Neuronal stem cell (in vitro differentiated cells): ENCODE measurements at regions not wholly inside any gene's neighbourhood (a gene's known extent, or its start where the extent isn't known, plus 50 kb on each side); places are given as distances from the start of the nearest gene placed in this dataset.

Experiments
- DNase-seq: peaks from one replicate; pipeline ENCODE4 v3.0.0-alpha.2; 2013; ENCODE audit warnings: low spot score
- H2AFZ ChIP-seq: one replicate; pipeline ENCODE4 v1.6.1; 2013; ENCODE audit warnings: mild to moderate bottlenecking, low read length, inconsistent platforms
- H2AK5ac ChIP-seq: 2 replicates; pipeline ENCODE4 v1.6.1; 2013; ENCODE audit warnings: low read depth, mild to moderate bottlenecking, inconsistent platforms, low read length, moderate library complexity, mixed read lengths
- H2BK120ac ChIP-seq: 2 replicates; pipeline ENCODE4 v1.6.1; 2013; ENCODE audit warnings: low read depth, mild to moderate bottlenecking, inconsistent platforms, low read length, moderate library complexity, mixed read lengths
- H2BK12ac ChIP-seq: one replicate; pipeline ENCODE4 v1.6.1; 2013; ENCODE audit warnings: low read length, inconsistent platforms
- H2BK15ac ChIP-seq: 2 replicates; pipeline ENCODE4 v1.6.1; 2013; ENCODE audit warnings: mild to moderate bottlenecking, low read length, inconsistent platforms, mixed read lengths
- H2BK5ac ChIP-seq: one replicate; pipeline ENCODE4 v1.6.1; 2013; ENCODE audit warnings: inconsistent platforms, mild to moderate bottlenecking, low read length, moderate library complexity
- H3K14ac ChIP-seq: one replicate; pipeline ENCODE4 v1.6.1; 2013; ENCODE audit warnings: low read length, inconsistent platforms
- H3K18ac ChIP-seq: 2 replicates; pipeline ENCODE4 v1.6.1; 2013; ENCODE audit warnings: low read length, inconsistent platforms
- H3K23ac ChIP-seq: 2 replicates; pipeline ENCODE4 v1.6.1; 2013; ENCODE audit warnings: low read depth, mild to moderate bottlenecking, mixed read lengths, low read length, inconsistent platforms; ENCODE audit not compliant: poor library complexity
- H3K27ac ChIP-seq: replicated peaks from 3 replicates; pipeline ENCODE4 v1.5.1; 2013; ENCODE audit warnings: low read length, inconsistent platforms
- H3K27me3 ChIP-seq, 3 experiments: 2 replicates each; pipeline ENCODE4 v1.6.1; 2013; ENCODE audit warnings: low read length in 3 of 3, mild to moderate bottlenecking in 2 of 3, inconsistent platforms in 1 of 3, low read depth in 1 of 3, mixed read lengths in 1 of 3, moderate library complexity in 1 of 3; ENCODE audit not compliant: control insufficient read depth in 3 of 3, insufficient read depth in 3 of 3
- H3K36me3 ChIP-seq, 2 donors: replicated peaks in 1 of 2; 2 replicates each; pipeline ENCODE4 v1.6.1; 2013; ENCODE audit warnings: low read length in 2 of 2; ENCODE audit not compliant: control insufficient read depth in 2 of 2, insufficient read depth in 2 of 2
- H3K4ac ChIP-seq: 2 replicates; pipeline ENCODE4 v1.6.1; 2013; ENCODE audit warnings: inconsistent platforms, mild to moderate bottlenecking, low read length, moderate library complexity
- H3K4me1 ChIP-seq, 2 donors: 1 replicate in 1 of 2; 2 replicates in 1 of 2; pipeline ENCODE4 v1.6.1; 2013; ENCODE audit warnings: low read length in 2 of 2, low read depth in 1 of 2; ENCODE audit not compliant: control insufficient read depth in 2 of 2, insufficient read depth in 1 of 2
- H3K4me2 ChIP-seq: one replicate; pipeline ENCODE4 v1.6.1; 2013; ENCODE audit warnings: mild to moderate bottlenecking, low read length, inconsistent platforms; ENCODE audit not compliant: insufficient read depth, poor library complexity, severe bottlenecking
- H3K4me3 ChIP-seq, 2 donors: 2 replicates each; pipeline ENCODE4 v1.5.1; 2013; ENCODE audit warnings: low read length in 2 of 2, mild to moderate bottlenecking in 2 of 2, inconsistent platforms in 1 of 2, moderate library complexity in 1 of 2
- H3K79me1 ChIP-seq: one replicate; pipeline ENCODE4 v1.6.1; 2013; ENCODE audit warnings: low read depth, mild to moderate bottlenecking, inconsistent platforms, low read length, moderate library complexity
- H3K9ac ChIP-seq: one replicate; pipeline ENCODE4 v1.6.1; 2013; ENCODE audit warnings: mild to moderate bottlenecking, low read depth, low read length, inconsistent platforms; ENCODE audit not compliant: poor library complexity
- H3K9me3 ChIP-seq, 2 donors: replicated peaks in 1 of 2; 2 replicates each; pipeline versions ENCODE3 to v1.6.1; 2013; ENCODE audit warnings: low read length in 2 of 2, mild to moderate bottlenecking in 2 of 2, inconsistent platforms in 1 of 2, low read depth in 1 of 2, mixed read lengths in 1 of 2, moderate library complexity in 1 of 2; ENCODE audit not compliant: control insufficient read depth in 2 of 2, insufficient read depth in 1 of 2
- H4K8ac ChIP-seq: one replicate; pipeline ENCODE4 v1.6.1; 2013; ENCODE audit warnings: low read depth, mild to moderate bottlenecking, inconsistent platforms, low read length, moderate library complexity
- H4K91ac ChIP-seq: one replicate; pipeline ENCODE4 v1.6.1; 2013; ENCODE audit warnings: low read length, low read depth, mild to moderate bottlenecking, inconsistent platforms; ENCODE audit not compliant: poor library complexity
- WGBS, 2 donors: extraction: QIAGEN DNeasy Blood & Tissue Kit; methylation state at CpG; one replicate each; pipeline ENCODE4 v1.1.7; 2013; ENCODE audit warnings: missing lambda C conversion rate in 2 of 2, mixed read lengths in 1 of 2; ENCODE audit not compliant: insufficient read length in 2 of 2, insufficient replicate concordance in 1 of 2; ENCODE audit errors: extremely low coverage in 2 of 2; 5-methylcytosine and 5-hydroxymethylcytosine counted together

DNA sequence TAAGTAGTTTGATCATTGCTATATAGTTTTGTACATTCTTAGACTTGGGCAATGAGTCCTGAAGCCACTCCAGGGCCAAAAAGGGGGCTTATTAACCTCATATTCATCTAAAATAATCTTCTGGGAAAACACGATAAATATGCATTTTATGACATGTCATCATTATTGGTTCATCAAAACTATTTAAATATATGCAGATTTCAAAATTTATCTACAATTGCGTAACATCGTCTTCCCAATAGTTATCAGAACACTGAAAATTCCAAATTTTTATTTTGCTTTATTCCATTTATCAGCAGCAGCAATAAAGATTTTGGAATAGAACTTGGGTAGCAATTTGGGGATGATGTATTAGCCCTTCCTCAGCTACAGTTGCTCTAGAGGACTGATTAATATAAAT is 550.0 kb downstream of the IQCM start:
- H3K9ac ChIP-seq: no peak overlapping the region
- H3K14ac ChIP-seq: no peak overlapping the region
- no peak overlapping the region for H2BK15ac ChIP-seq
- H2BK120ac ChIP-seq: no peak overlapping the region
- H4K8ac ChIP-seq: no peak overlapping the region
- no peaks in the 10 kb centered on the region for H3K9me3 ChIP-seq
- H3K27me3 ChIP-seq: no peaks in the 10 kb centered on the region
- no peak overlapping the region for H2AK5ac ChIP-seq
- H3K4me1 ChIP-seq: no peaks in the 10 kb centered on the region
- no peak overlapping the region for H3K23ac ChIP-seq
- DNase-seq: no peak
- H3K4ac ChIP-seq: no peak overlapping the region
- no peaks in the 10 kb centered on the region for H3K36me3 ChIP-seq
- no peak overlapping the region for H2BK12ac ChIP-seq
- no peaks in the 10 kb centered on the region for H3K79me1 ChIP-seq
- no peak overlapping the region for H2BK5ac ChIP-seq
- H3K27ac ChIP-seq: no peak overlapping the region
- no peak overlapping the region for H3K4me2 ChIP-seq
- H4K91ac ChIP-seq: no peak overlapping the region
- WGBS, 2 donors: no CpG with 5 or more reads among the region's 3 CpGs
- H3K4me3 ChIP-seq: no peak overlapping the region
- H2AFZ ChIP-seq: no peak overlapping the region
- H3K18ac ChIP-seq: no peak overlapping the region

DNA sequence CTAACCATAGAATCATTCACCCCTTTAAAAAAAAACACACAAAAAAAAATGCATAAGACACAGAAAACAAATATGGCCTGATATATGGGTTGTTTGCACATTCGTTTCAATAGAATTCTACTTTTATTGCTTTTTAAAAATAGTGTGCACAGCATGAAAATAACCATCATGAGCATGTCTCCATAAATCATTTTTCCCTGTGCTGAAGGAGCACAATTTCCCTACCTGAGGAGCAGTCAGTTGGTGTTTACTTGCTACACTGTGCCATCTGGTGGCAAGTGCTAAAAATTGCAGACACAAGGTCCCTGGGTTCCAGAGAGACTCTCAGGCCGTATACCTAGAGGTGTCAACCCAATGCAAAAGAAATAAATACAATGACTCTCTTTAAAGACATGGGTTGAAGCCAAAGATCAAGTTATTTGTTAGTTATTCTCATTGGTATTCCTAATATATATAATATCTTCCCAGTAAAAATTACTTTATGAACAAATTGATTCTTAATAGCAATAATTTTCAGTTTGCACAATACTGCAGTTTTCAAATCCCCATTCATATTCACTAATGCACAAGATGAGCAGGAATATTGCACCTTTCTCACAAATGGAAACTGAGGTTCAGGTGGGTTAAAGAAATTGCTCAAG is 551.4 kb downstream of the IQCM start:
- H3K79me1 ChIP-seq: no peaks in the 10 kb centered on the region
- WGBS, 2 donors: no CpG with 5 or more reads among the region's 2 CpGs
- no peak overlapping the region for H2BK5ac ChIP-seq
- H2AK5ac ChIP-seq: no peak overlapping the region
- no peaks in the 10 kb centered on the region for H3K36me3 ChIP-seq
- no peak overlapping the region for H3K18ac ChIP-seq
- no peaks in the 10 kb centered on the region for H3K27me3 ChIP-seq
- H3K27ac ChIP-seq: no peak overlapping the region
- H2BK120ac ChIP-seq: no peak overlapping the region
- H2BK12ac ChIP-seq: no peak overlapping the region
- no peaks in the 10 kb centered on the region for H3K9me3 ChIP-seq
- no peak overlapping the region for H3K4me2 ChIP-seq
- DNase-seq: peak; percentile 26
- H3K4ac ChIP-seq: no peak overlapping the region
- no peaks in the 10 kb centered on the region for H3K4me1 ChIP-seq
- no peak overlapping the region for H3K9ac ChIP-seq
- H4K91ac ChIP-seq: no peak overlapping the region
- no peak overlapping the region for H2BK15ac ChIP-seq
- no peak overlapping the region for H3K23ac ChIP-seq
- no peak overlapping the region for H3K14ac ChIP-seq
- no peak overlapping the region for H2AFZ ChIP-seq
- no peak overlapping the region for H3K4me3 ChIP-seq
- no peak overlapping the region for H4K8ac ChIP-seq

DNA sequence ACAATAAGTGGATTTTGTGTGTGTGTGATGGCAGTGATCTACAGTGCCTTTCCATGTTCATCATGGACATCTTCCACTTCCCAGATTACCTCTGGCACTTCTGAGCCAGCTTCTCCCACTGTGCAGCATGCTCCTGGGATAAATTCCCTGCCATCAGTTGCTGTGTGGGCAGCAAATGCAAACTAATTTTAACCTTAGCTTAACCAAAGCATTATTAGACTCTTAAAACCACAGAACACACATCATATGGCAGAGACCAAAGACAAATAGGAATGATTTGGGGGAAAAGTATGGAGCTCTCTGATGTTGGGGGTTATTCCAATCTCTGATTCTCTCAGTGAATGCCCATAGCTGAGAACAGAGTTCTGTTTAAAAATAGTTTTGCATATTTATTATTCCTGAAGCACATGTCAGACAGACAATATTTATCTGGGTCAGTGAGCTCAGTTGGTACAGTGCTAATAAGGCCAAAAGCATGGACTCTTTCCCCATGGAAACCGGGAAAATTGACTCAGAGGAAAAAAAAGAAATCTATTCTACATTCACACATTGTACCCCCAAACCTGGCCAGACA is 567.4 kb downstream of the IQCM start:
- Histone ChIP-seq H3K4me3 (no peak overlapping the region), H3K27me3 (no peaks in the 10 kb centered on the region), H3K23ac (no peak overlapping the region), H3K4me1 (no peaks in the 10 kb centered on the region), H3K9me3 (no peaks in the 10 kb centered on the region), H3K4me2 (no peak overlapping the region), H3K9ac (no peak overlapping the region), H3K79me1 (no peaks in the 10 kb centered on the region), H4K8ac (no peak overlapping the region), H3K18ac (no peak overlapping the region), H3K14ac (no peak overlapping the region), H3K36me3 (no peaks in the 10 kb centered on the region), H2BK120ac (no peak overlapping the region), H2BK12ac (no peak overlapping the region), H2BK15ac (no peak overlapping the region), H2BK5ac (no peak overlapping the region), H2AK5ac (no peak overlapping the region), H4K91ac (no peak overlapping the region), H3K4ac (no peak overlapping the region), H2AFZ (no peak overlapping the region), H3K27ac (no peak overlapping the region)
- no CpG with 5 or more reads among the region's 1 CpG for WGBS, 2 donors
- no peak for DNase-seq

DNA sequence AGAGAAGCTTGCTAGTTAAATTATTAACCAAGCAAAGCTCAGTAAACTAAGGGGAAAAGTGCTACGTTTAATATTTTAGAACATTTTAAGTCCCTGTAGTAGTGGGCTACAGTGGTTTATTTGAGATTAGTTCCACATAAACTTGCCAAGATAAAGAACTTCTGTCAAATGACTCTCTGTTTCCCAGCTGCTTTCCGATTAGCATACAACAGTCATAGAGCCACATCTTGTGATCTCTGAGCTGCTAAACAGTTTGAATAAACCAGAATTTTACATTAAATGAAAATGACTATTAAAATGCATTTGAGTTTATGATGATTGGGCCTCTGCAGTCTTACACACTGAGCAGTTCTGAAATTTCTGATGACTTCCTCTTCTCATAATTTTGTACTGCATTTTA is 568.5 kb downstream of the IQCM start:
- Histone ChIP-seq H3K4me1 (no peaks in the 10 kb centered on the region), H3K4me3 (no peak overlapping the region), H2BK120ac (no peak overlapping the region), H3K23ac (no peak overlapping the region), H4K8ac (no peak overlapping the region), H2BK5ac (no peak overlapping the region), H3K27ac (no peak overlapping the region), H2AK5ac (no peak overlapping the region), H2BK12ac (no peak overlapping the region), H3K36me3 (no peaks in the 10 kb centered on the region), H3K4me2 (no peak overlapping the region), H3K79me1 (no peaks in the 10 kb centered on the region), H3K27me3 (no peaks in the 10 kb centered on the region), H3K4ac (no peak overlapping the region), H2BK15ac (no peak overlapping the region), H2AFZ (no peak overlapping the region), H3K18ac (no peak overlapping the region), H3K9me3 (no peaks in the 10 kb centered on the region), H3K14ac (no peak overlapping the region), H4K91ac (no peak overlapping the region), H3K9ac (no peak overlapping the region)
- DNase-seq: no peak
- WGBS, 2 donors: no CpG with 5 or more reads among the region's 2 CpGs
